ENCODE measurements at regions not wholly inside any gene's neighbourhood (a gene's known extent, or its start where the extent isn't known, plus 50 kb on each side); places are given as distances from the start of the nearest gene placed in this dataset.

- no peak for TF ChIP-seq EZH2 (IDR thresholded peaks at IDR 0.05; ENCODE audit: insufficient read depth, low read length)
- TF ChIP-seq, protein P1, sequence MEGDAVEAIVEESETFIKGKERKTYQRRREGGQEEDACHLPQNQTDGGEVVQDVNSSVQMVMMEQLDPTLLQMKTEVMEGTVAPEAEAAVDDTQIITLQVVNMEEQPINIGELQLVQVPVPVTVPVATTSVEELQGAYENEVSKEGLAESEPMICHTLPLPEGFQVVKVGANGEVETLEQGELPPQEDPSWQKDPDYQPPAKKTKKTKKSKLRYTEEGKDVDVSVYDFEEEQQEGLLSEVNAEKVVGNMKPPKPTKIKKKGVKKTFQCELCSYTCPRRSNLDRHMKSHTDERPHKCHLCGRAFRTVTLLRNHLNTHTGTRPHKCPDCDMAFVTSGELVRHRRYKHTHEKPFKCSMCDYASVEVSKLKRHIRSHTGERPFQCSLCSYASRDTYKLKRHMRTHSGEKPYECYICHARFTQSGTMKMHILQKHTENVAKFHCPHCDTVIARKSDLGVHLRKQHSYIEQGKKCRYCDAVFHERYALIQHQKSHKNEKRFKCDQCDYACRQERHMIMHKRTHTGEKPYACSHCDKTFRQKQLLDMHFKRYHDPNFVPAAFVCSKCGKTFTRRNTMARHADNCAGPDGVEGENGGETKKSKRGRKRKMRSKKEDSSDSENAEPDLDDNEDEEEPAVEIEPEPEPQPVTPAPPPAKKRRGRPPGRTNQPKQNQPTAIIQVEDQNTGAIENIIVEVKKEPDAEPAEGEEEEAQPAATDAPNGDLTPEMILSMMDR (IDR thresholded peaks at IDR 0.05; ENCODE audit: insufficient read depth, low read depth, low read length) = no peak
These were observed 139.9 kb upstream of the ATP1B1 start for GRCh38 chr1:168966636-168967035.

Data from astrocyte (in vitro differentiated cells and primary cell).